Tibial artery (tissue), 4 donors: ENCODE measurements at regions not wholly inside any gene's neighbourhood (a gene's known extent, or its start where the extent isn't known, plus 50 kb on each side); places are given as distances from the start of the nearest gene placed in this dataset.

Experiments used
- DNase-seq, 2 donors: peaks; one replicate each; pipeline ENCODE4 v3.0.0-alpha.2; 2019
- H3K27ac ChIP-seq, 2 donors: fragments of 200-600 bp; sonication (generic) in 1 of 2; 1 replicate in 1 of 2; 2 replicates in 1 of 2; pipeline ENCODE4 v1.5.1; 2018 to 2019; ENCODE audit warnings: mild to moderate bottlenecking in 1 of 2
- H3K27me3 ChIP-seq, 2 donors: fragments of 200-600 bp; sonication (generic) in 1 of 2; one replicate each; pipeline versions ENCODE4 v1.5.1 to v1.6.0; 2016 to 2019
- H3K36me3 ChIP-seq, 3 donors: fragments of 200-600 bp; sonication (generic) in 2 of 3; one replicate each; pipeline ENCODE4 v1.5.1; 2016 to 2019; ENCODE audit warnings: mild to moderate bottlenecking in 2 of 3
- H3K4me1 ChIP-seq, 4 donors: fragments of 200-600 bp; sonication (generic) in 2 of 4; 1 replicate in 3 of 4; 2 replicates in 1 of 4; pipeline ENCODE4 v1.5.1; 2016 to 2019
- H3K4me3 ChIP-seq, 2 donors: fragments of 200-600 bp; sonication (generic) in 1 of 2; 1 replicate in 1 of 2; 2 replicates in 1 of 2; pipeline ENCODE4 v1.5.1; 2018 to 2019; ENCODE audit warnings: mild to moderate bottlenecking in 2 of 2
- H3K9me3 ChIP-seq, 3 donors: fragments of 200-600 bp; sonication (generic) in 1 of 3; one replicate each; pipeline ENCODE4 v1.5.1; 2016 to 2019
- CTCF ChIP-seq, 2 experiments: fragments of 200-600 bp in 1 of 2; fragments of 450-650 bp in 1 of 2; IDR thresholded peaks; one replicate each; pipeline ENCODE4 v1.5.1; 2017 to 2019; ENCODE audit warnings: antibody characterized with exemption in 2 of 2, mild to moderate bottlenecking in 1 of 2, moderate library complexity in 1 of 2
- intact Hi-C: fragments of 100-400 bp; cut with DNase I; formaldehyde crosslinking; loops from one replicate; pipeline ENCODE4 v1.15.0; 2023; ENCODE audit warnings: low total_unique reads

DNA sequence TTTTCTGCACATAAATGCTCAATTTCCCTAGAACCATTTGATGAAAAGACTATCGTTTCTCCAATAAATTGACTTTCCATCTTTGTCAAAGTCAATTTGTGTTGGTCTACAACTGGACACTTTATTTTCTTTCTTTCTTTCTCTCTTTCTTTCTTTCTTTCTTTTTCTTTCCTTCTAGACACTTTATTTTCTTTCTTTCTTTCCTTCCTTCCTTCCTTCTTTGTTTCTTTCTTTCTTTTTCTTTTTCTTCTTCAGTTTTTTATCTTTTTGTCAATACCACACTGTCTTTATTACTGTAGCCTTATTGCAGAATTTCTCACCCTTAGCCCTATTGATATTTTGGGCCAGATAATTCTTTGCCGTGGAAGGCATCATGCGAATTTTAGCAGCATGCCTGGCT is 73.5 kb downstream of the FASLG start:
- intact Hi-C loops, result no loop called here
- Histone ChIP-seq H3K4me1 (no peaks in the 10 kb centered on the region), H3K27ac (no peak overlapping the region), H3K36me3 (no peaks in the 10 kb centered on the region), H3K9me3 (no peaks in the 10 kb centered on the region), H3K27me3 (no peaks in the 10 kb centered on the region), H3K4me3 (no peak overlapping the region)
- DNase-seq, result no peak
- TF ChIP-seq CTCF (IDR thresholded peaks at IDR 0.05), result no peak

DNA sequence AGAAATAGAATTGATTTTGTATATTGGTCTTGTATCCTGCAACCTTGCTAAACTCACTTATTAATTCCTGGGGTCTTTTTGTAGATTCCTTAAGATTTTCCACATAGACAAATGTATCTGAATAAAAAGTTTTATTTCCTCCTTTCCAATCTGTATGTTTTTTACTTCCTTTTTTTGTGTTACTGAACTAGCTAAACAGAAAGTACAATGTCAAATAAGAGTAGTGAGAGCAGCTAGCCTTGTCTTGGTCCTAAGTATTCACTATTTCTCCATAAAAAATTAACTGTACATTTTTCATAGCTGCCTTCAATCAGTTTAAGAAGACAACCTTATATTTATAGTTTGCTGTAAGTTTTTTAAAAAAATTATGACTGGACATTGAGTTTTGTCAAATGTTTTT is 74.9 kb downstream of the FASLG start:
- Histone ChIP-seq H3K9me3 (no peaks in the 10 kb centered on the region), H3K4me1 (no peaks in the 10 kb centered on the region), H3K4me3 (no peak overlapping the region), H3K36me3 (no peaks in the 10 kb centered on the region), H3K27ac (no peak overlapping the region), H3K27me3 (no peaks in the 10 kb centered on the region)
- TF ChIP-seq CTCF (IDR thresholded peaks at IDR 0.05), result no peak
- intact Hi-C loops, result no loop called here
- no peak for DNase-seq

- Histone ChIP-seq H3K4me1 (no peaks in the 10 kb centered on the region), H3K36me3 (no peaks in the 10 kb centered on the region), H3K27ac (no peak overlapping the region), H3K9me3 (no peaks in the 10 kb centered on the region), H3K27me3 (peaks cover 0 to 11% of the 10 kb centered on the region in 2 donors), H3K4me3 (no peak overlapping the region)
- no peak for TF ChIP-seq CTCF (IDR thresholded peaks at IDR 0.05)
- intact Hi-C loops, result no loop called here
- no peak for DNase-seq
These were observed 79.5 kb downstream of the FASLG start for GRCh38 chr1:172738389-172738788.

- H3K9me3 ChIP-seq, result no peaks in the 10 kb centered on the region
- peaks cover 0 to 13% (median 5%) of the 10 kb centered on the region in 4 donors for H3K4me1 ChIP-seq
- intact Hi-C loops, result no loop called here
- no peak overlapping the region for H3K27ac ChIP-seq
- peaks cover 0 to 11% of the 10 kb centered on the region in 2 donors for H3K27me3 ChIP-seq
- H3K4me3 ChIP-seq, result no peak overlapping the region
- no peaks in the 10 kb centered on the region for H3K36me3 ChIP-seq
- no peak for DNase-seq
- TF ChIP-seq CTCF (IDR thresholded peaks at IDR 0.05), result peak; percentile 54 to 56
These were observed 83.9 kb downstream of the FASLG start for GRCh38 chr1:172742599-172743500.

GRCh38 chr1:172745014-172745413 is 86.1 kb downstream of the FASLG start:
- intact Hi-C loops, result loop anchor here (5.0 kb wide), 1 partner anchor 462 kb away; the partner anchor contains the start of gene TNFSF4
- no peak for DNase-seq
- Histone ChIP-seq H3K27ac (no peak overlapping the region), H3K9me3 (no peaks in the 10 kb centered on the region), H3K27me3 (peaks cover 0 to 11% of the 10 kb centered on the region in 2 donors), H3K4me1 (peaks cover 0 to 13% (median 5%) of the 10 kb centered on the region in 4 donors), H3K36me3 (no peaks in the 10 kb centered on the region), H3K4me3 (no peak overlapping the region)
- TF ChIP-seq CTCF (IDR thresholded peaks at IDR 0.05), result peak; percentile 41 to 42
